VCaP (cell line): ENCODE measurements at regions not wholly inside any gene's neighbourhood (a gene's known extent, or its start where the extent isn't known, plus 50 kb on each side); places are given as distances from the start of the nearest gene placed in this dataset.

ENCODE experiments used
- H3K27ac ChIP-seq: fragments of 450-650 bp; 2 replicates; pipeline ENCODE4 v1.5.1; 2017
- CTCF ChIP-seq: fragments of 450-650 bp; conservative IDR thresholded peaks from 2 replicates; pipeline ENCODE4 v1.5.1; 2017; ENCODE audit warnings: mild to moderate bottlenecking, moderate library complexity

GRCh38 chrX:3403748-3404147, 57.3 kb upstream of the MXRA5 start:
- H3K27ac ChIP-seq, result no peak overlapping the region
- TF ChIP-seq CTCF, result no peak
